Panc1 (cell line): ENCODE measurements at regions not wholly inside any gene's neighbourhood (a gene's known extent, or its start where the extent isn't known, plus 50 kb on each side); places are given as distances from the start of the nearest gene placed in this dataset.
"Not testable (repeated sequence)": the region's sequence is repeated elsewhere in the genome, so short reads cannot be mapped to it uniquely, and the experiment has no call there.

Experiments used
- ATAC-seq: fragments of 200-7000 bp; cut with Tn5 transposase; 2 replicates; pipeline ENCODE4 v1.9.1; 2020; ENCODE audit warnings: mild to moderate bottlenecking, moderate library complexity
- BruUV-seq: library from RNA; stranded (reverse); fragments of 400-500 nt; replicated peaks from 2 replicates; lab custom pipeline; 2021; lab: Mats Ljungman, UMichigan
- CTCF ChIA-PET: fragments of 300-600 bp; sonication (Branson Sonifier 250); formaldehyde crosslinking; loops from one replicate; lab custom pipeline; 2022; ENCODE audit warnings: antibody characterized with exemption; lab: Charles Lee
- POLR2A ChIA-PET: fragments of 300-600 bp; sonication (Branson Sonifier 250); formaldehyde crosslinking; loops from one replicate; lab custom pipeline; 2022; ENCODE audit warnings: antibody characterized with exemption; lab: Charles Lee
- DNase-seq: peaks from one replicate; pipeline ENCODE4 v3.0.0-alpha.2; 2010; ENCODE audit warnings: low read depth, low spot score
- H3K27ac ChIP-seq: 2 replicates; pipeline ENCODE4 v1.5.1; 2011; ENCODE audit warnings: mild to moderate bottlenecking, low read length, inconsistent platforms
- H3K27me3 ChIP-seq: fragments of 200-500 bp; sonication (Bioruptor generic); 2 replicates; pipeline ENCODE4 v1.6.0; 2014; ENCODE audit warnings: low read length, inconsistent platforms; ENCODE audit not compliant: control insufficient read depth, insufficient read depth
- H3K36me3 ChIP-seq: fragments of 200-500 bp; sonication (Bioruptor generic); 2 replicates; pipeline ENCODE4 v1.5.1; 2014; ENCODE audit warnings: inconsistent platforms, mild to moderate bottlenecking, low read length, moderate library complexity; ENCODE audit not compliant: control insufficient read depth, insufficient read depth
- H3K4me1 ChIP-seq: 2 replicates; pipeline ENCODE4 v1.5.1; 2011; ENCODE audit warnings: inconsistent platforms, mild to moderate bottlenecking, low read length, moderate library complexity; ENCODE audit not compliant: control insufficient read depth, insufficient read depth
- H3K4me3 ChIP-seq, 2 experiments: 2 replicates each; pipeline ENCODE4 v1.5.1; 2011 to 2012; ENCODE audit warnings: low read depth in 2 of 2, low read length in 2 of 2, mild to moderate bottlenecking in 2 of 2, inconsistent platforms in 1 of 2, moderate library complexity in 1 of 2
- H3K9me3 ChIP-seq: fragments of 200-500 bp; sonication (Bioruptor generic); 2 replicates; pipeline ENCODE4 v1.5.1; 2014; ENCODE audit warnings: low read depth, mild to moderate bottlenecking, inconsistent platforms, low read length, moderate library complexity; ENCODE audit not compliant: control insufficient read depth, insufficient read depth
- CTCF ChIP-seq: fragments of 450-650 bp; IDR thresholded peaks from 2 replicates; pipeline ENCODE4 v1.5.1; 2017; ENCODE audit warnings: mild to moderate bottlenecking
- POLR2AphosphoS5 ChIP-seq: IDR thresholded peaks from 2 replicates; pipeline ENCODE4 v1.6.1; 2012; ENCODE audit warnings: mild to moderate bottlenecking, low read depth, low read length, moderate library complexity
- REST ChIP-seq, 2 experiments: IDR thresholded peaks; 2 replicates each; pipeline ENCODE4 v1.6.1; 2011 to 2012; ENCODE audit warnings: low read depth in 2 of 2, control low read depth in 1 of 2, low read length in 1 of 2, mild to moderate bottlenecking in 1 of 2, moderate library complexity in 1 of 2; ENCODE audit not compliant: insufficient read depth in 1 of 2
- SIN3A ChIP-seq: IDR thresholded peaks from 2 replicates; pipeline ENCODE4 v1.6.1; 2012; ENCODE audit warnings: low read depth, mild to moderate bottlenecking, low read length, moderate library complexity, borderline replicate concordance; ENCODE audit not compliant: insufficient read depth
- TCF7L2 ChIP-seq: IDR thresholded peaks from 2 replicates; pipeline ENCODE4 v1.6.1; 2011; ENCODE audit warnings: mild to moderate bottlenecking, low read depth, low read length, inconsistent platforms
- in situ Hi-C: cut with HindIII; loops from 2 replicates; pipeline ENCODE4 v1.10.0; 2016; ENCODE audit warnings: low sequenced_read_pairs, low pct_unique_long_range_greater_than_20kb
- intact Hi-C: fragments of 100-400 bp; cut with micrococcal nuclease; formaldehyde crosslinking; loops from one replicate; pipeline ENCODE4 v1.10.0; 2022; ENCODE audit not compliant: unreplicated experiment

GRCh38 chr9:74172874-74173273 is 324.3 kb upstream of the RORB start:
- H3K4me1 ChIP-seq = no peaks in the 10 kb centered on the region
- H3K9me3 ChIP-seq = no peaks in the 10 kb centered on the region
- intact Hi-C loops (no loop called here), in situ Hi-C loops (no loop called here)
- ChIA-PET POLR2A (no interaction called here), CTCF (no interaction called here)
- no peak for ATAC-seq
- H3K36me3 ChIP-seq = no peaks in the 10 kb centered on the region
- no peaks in the 10 kb centered on the region for H3K27me3 ChIP-seq
- BruUV-seq = no TSS peak
- DNase-seq = no peak
- TF ChIP-seq CTCF (no peak), TCF7L2 (no peak), REST (IDR thresholded peaks at IDR 0.05; ENCODE audit: insufficient read depth in 1 of 2, low read depth in 2 of 2, low read length in 1 of 2) (no peak), POLR2AphosphoS5 (no peak), SIN3A (no peak)
- H3K4me3 ChIP-seq = no peak overlapping the region
- no peak overlapping the region for H3K27ac ChIP-seq

GRCh38 chr9:74173284-74173683 is 323.9 kb upstream of the RORB start:
- in situ Hi-C loops = no loop called here
- Histone ChIP-seq H3K27me3 (no peaks in the 10 kb centered on the region), H3K27ac (no peak overlapping the region), H3K4me3 (no peak overlapping the region), H3K4me1 (no peaks in the 10 kb centered on the region), H3K36me3 (no peaks in the 10 kb centered on the region), H3K9me3 (no peaks in the 10 kb centered on the region)
- BruUV-seq = no TSS peak
- ATAC-seq (no peak), DNase-seq (no peak)
- ChIA-PET POLR2A (no interaction called here), CTCF (no interaction called here)
- no peak for TF ChIP-seq POLR2AphosphoS5
- no peak for TF ChIP-seq REST (IDR thresholded peaks at IDR 0.05; ENCODE audit: insufficient read depth in 1 of 2, low read depth in 2 of 2, low read length in 1 of 2)
- TF ChIP-seq TCF7L2 = no peak
- TF ChIP-seq SIN3A = no peak
- no peak for TF ChIP-seq CTCF
- intact Hi-C loops = no loop called here

- POLR2A ChIA-PET, H3K9me3 ChIP-seq, H3K4me1 ChIP-seq, H3K4me3 ChIP-seq, DNase-seq, in situ Hi-C loops, H3K27ac ChIP-seq, ATAC-seq, BruUV-seq, CTCF ChIA-PET, H3K27me3 ChIP-seq, intact Hi-C loops, H3K36me3 ChIP-seq: not testable (repeated sequence)
Observed at GRCh38 chr9:74197771-74198170, 299.4 kb upstream of the RORB start.
